WTC11 (cell line): ENCODE measurements at regions not wholly inside any gene's neighbourhood (a gene's known extent, or its start where the extent isn't known, plus 50 kb on each side); places are given as distances from the start of the nearest gene placed in this dataset.

Source experiments
- NR2C2 ChIP-seq: sonication (generic); formaldehyde crosslinking; IDR thresholded peaks from 2 replicates; pipeline ENCODE4 v1.8.0; 2022; ENCODE audit warnings: mild to moderate bottlenecking, missing genetic modification reagents
- TF ChIP-seq, protein P1 (sequence below): fragments of 200-600 bp; IDR thresholded peaks from 2 replicates; pipeline ENCODE4 v1.8.0; 2022; ENCODE audit warnings: antibody characterized with exemption

GRCh38 chr14:49193332-49194065 is 392.7 kb downstream of the RPS29 start:
- TF ChIP-seq, protein P1, sequence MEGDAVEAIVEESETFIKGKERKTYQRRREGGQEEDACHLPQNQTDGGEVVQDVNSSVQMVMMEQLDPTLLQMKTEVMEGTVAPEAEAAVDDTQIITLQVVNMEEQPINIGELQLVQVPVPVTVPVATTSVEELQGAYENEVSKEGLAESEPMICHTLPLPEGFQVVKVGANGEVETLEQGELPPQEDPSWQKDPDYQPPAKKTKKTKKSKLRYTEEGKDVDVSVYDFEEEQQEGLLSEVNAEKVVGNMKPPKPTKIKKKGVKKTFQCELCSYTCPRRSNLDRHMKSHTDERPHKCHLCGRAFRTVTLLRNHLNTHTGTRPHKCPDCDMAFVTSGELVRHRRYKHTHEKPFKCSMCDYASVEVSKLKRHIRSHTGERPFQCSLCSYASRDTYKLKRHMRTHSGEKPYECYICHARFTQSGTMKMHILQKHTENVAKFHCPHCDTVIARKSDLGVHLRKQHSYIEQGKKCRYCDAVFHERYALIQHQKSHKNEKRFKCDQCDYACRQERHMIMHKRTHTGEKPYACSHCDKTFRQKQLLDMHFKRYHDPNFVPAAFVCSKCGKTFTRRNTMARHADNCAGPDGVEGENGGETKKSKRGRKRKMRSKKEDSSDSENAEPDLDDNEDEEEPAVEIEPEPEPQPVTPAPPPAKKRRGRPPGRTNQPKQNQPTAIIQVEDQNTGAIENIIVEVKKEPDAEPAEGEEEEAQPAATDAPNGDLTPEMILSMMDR: no peak
- TF ChIP-seq NR2C2 (CRISPR knock-in tag): no peak
